ENCODE measurements at regions not wholly inside any gene's neighbourhood (a gene's known extent, or its start where the extent isn't known, plus 50 kb on each side); places are given as distances from the start of the nearest gene placed in this dataset.

DNA sequence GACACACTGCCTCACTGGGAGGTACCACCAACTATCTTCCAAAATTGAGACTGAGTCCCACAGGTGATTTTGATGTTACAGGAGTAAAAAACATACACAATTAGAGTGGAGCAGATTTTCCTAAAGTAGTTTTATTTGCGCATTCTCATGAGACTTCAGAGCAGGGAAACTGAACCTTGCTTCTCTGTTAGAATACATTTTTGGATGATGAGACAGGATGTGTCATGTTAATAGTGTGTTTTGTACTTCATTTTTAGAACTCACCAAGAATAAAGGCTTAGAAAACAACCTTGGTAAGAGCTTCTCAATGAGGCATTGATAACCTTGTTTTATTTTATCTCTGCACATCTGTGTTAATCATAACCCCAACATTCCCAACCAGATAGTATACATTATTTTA lies 310.2 kb upstream of the GALNT5 start:
- H3K9ac ChIP-seq (ENCODE audit: insufficient read length), result no peak overlapping the region
- DNase-seq (ENCODE audit: low read depth, low spot score), result no peak
- H3K36me3 ChIP-seq (ENCODE audit: insufficient read depth, low read length), result no peaks in the 10 kb centered on the region
- no peaks in the 10 kb centered on the region for H3K9me3 ChIP-seq (ENCODE audit: low read depth, low read length)
- H3K4me3 ChIP-seq, result no peak overlapping the region
- H3K27ac ChIP-seq, result no peak overlapping the region
- TF ChIP-seq FOXP2 (optimal IDR thresholded peaks at IDR 0.05; ENCODE audit: control extremely low read depth, extremely low read length, insufficient read depth) (no peak), POLR2AphosphoS5 (IDR thresholded peaks at IDR 0.05; ENCODE audit: borderline replicate concordance, low read depth, low read length) (no peak), EZH2 (IDR thresholded peaks at IDR 0.05) (no peak)

GRCh38 chr2:156955701-156956100 lies 301.8 kb upstream of the GALNT5 start:
- no peak for TF ChIP-seq FOXP2 (optimal IDR thresholded peaks at IDR 0.05; ENCODE audit: control extremely low read depth, extremely low read length, insufficient read depth)
- no peak for TF ChIP-seq EZH2 (IDR thresholded peaks at IDR 0.05)
- no peak overlapping the region for H3K27ac ChIP-seq
- H3K36me3 ChIP-seq (ENCODE audit: insufficient read depth, low read length), result no peaks in the 10 kb centered on the region

GRCh38 chr2:156956161-156956560 lies 301.3 kb upstream of the GALNT5 start:
- H3K4me3 ChIP-seq, result no peak overlapping the region
- H3K27ac ChIP-seq, result no peak overlapping the region
- no peak overlapping the region for H3K9ac ChIP-seq (ENCODE audit: insufficient read length)
- no peak for DNase-seq (ENCODE audit: low read depth, low spot score)
- TF ChIP-seq FOXP2 (optimal IDR thresholded peaks at IDR 0.05; ENCODE audit: control extremely low read depth, extremely low read length, insufficient read depth) (no peak), EZH2 (IDR thresholded peaks at IDR 0.05) (no peak), POLR2AphosphoS5 (IDR thresholded peaks at IDR 0.05; ENCODE audit: borderline replicate concordance, low read depth, low read length) (no peak)
- H3K36me3 ChIP-seq (ENCODE audit: insufficient read depth, low read length), result no peaks in the 10 kb centered on the region
- H3K9me3 ChIP-seq (ENCODE audit: low read depth, low read length), result no peaks in the 10 kb centered on the region

More at GRCh38 chr2:156955701-156956100, 301.8 kb upstream of the GALNT5 start:
- no peak for DNase-seq (ENCODE audit: low read depth, low spot score)
- no peak overlapping the region for H3K9ac ChIP-seq (ENCODE audit: insufficient read length)
- H3K4me3 ChIP-seq, result no peak overlapping the region
- H3K9me3 ChIP-seq (ENCODE audit: low read depth, low read length), result no peaks in the 10 kb centered on the region

DNA sequence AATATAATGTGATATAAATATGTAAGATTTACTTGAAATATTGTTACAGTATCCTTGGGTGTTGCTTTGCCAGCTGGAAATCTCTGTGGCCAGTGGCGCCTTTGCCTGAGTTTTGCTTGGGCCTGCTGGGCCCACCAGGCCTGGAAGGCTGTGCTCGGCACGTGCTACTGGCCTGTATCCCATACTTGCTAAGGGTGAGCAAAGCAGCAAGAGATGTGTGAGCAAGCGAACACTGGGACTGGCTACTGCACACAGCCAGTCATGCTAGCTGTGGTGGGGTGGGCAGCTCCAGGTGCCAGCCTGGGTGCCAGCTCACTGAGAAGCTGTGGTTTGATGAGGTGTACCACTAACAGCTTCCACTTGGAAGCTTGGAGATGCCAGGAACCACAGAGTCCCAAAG lies 299.1 kb upstream of the GALNT5 start:
- H3K9me3 ChIP-seq (ENCODE audit: low read depth, low read length), result no peaks in the 10 kb centered on the region
- H3K9ac ChIP-seq (ENCODE audit: insufficient read length), result no peak overlapping the region
- H3K36me3 ChIP-seq (ENCODE audit: insufficient read depth, low read length), result no peaks in the 10 kb centered on the region
- no peak overlapping the region for H3K27ac ChIP-seq
- no peak for DNase-seq (ENCODE audit: low read depth, low spot score)
- TF ChIP-seq FOXP2 (optimal IDR thresholded peaks at IDR 0.05; ENCODE audit: control extremely low read depth, extremely low read length, insufficient read depth), result no peak
- no peak for TF ChIP-seq EZH2 (IDR thresholded peaks at IDR 0.05)
- no peak for TF ChIP-seq POLR2AphosphoS5 (IDR thresholded peaks at IDR 0.05; ENCODE audit: borderline replicate concordance, low read depth, low read length)
- no peak overlapping the region for H3K4me3 ChIP-seq

- Histone ChIP-seq H3K36me3 (ENCODE audit: insufficient read depth, low read length) (no peaks in the 10 kb centered on the region), H3K9ac (ENCODE audit: insufficient read length) (no peak overlapping the region), H3K27ac (no peak overlapping the region), H3K4me3 (no peak overlapping the region), H3K9me3 (ENCODE audit: low read depth, low read length) (no peaks in the 10 kb centered on the region)
- no peak for TF ChIP-seq POLR2AphosphoS5 (IDR thresholded peaks at IDR 0.05; ENCODE audit: borderline replicate concordance, low read depth, low read length)
- no peak for TF ChIP-seq EZH2 (IDR thresholded peaks at IDR 0.05)
- TF ChIP-seq FOXP2 (optimal IDR thresholded peaks at IDR 0.05; ENCODE audit: control extremely low read depth, extremely low read length, insufficient read depth), result no peak
- DNase-seq (ENCODE audit: low read depth, low spot score), result no peak
Observed at GRCh38 chr2:156959481-156959880, 298.0 kb upstream of the GALNT5 start.

DNA sequence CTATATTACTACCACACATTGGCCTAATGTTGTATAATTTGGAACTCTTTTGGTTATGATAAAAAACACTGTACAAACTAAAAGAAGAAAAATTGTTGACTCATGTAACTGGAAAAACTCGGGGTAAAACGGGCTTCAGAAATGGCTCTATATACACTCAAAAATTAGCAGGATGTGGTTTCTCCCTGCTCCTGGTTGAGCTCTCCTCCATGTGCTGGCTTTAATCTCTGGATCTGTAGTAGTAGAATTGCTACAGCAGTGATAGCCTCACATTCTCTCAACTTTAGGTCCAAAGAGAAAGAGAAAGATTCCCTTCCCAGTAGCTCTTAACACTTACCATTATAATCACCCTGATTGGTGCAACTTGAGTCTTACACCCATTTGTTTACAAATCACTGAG lies 274.9 kb upstream of the GALNT5 start:
- no peaks in the 10 kb centered on the region for H3K36me3 ChIP-seq (ENCODE audit: insufficient read depth, low read length)
- no peak overlapping the region for H3K9ac ChIP-seq (ENCODE audit: insufficient read length)
- no peaks in the 10 kb centered on the region for H3K9me3 ChIP-seq (ENCODE audit: low read depth, low read length)
- no peak overlapping the region for H3K4me3 ChIP-seq
- DNase-seq (ENCODE audit: low read depth, low spot score), result no peak
- no peak for TF ChIP-seq FOXP2 (optimal IDR thresholded peaks at IDR 0.05; ENCODE audit: control extremely low read depth, extremely low read length, insufficient read depth)
- TF ChIP-seq EZH2 (IDR thresholded peaks at IDR 0.05), result no peak
- TF ChIP-seq POLR2AphosphoS5 (IDR thresholded peaks at IDR 0.05; ENCODE audit: borderline replicate concordance, low read depth, low read length), result no peak
- H3K27ac ChIP-seq, result no peak overlapping the region

GRCh38 chr2:156986339-156986988 lies 271.0 kb upstream of the GALNT5 start:
- Histone ChIP-seq H3K9me3 (ENCODE audit: low read depth, low read length) (no peaks in the 10 kb centered on the region), H3K4me3 (no peak overlapping the region), H3K36me3 (ENCODE audit: insufficient read depth, low read length) (no peaks in the 10 kb centered on the region), H3K27ac (no peak overlapping the region), H3K9ac (ENCODE audit: insufficient read length) (no peak overlapping the region)
- DNase-seq (ENCODE audit: low read depth, low spot score), result no peak
- TF ChIP-seq POLR2AphosphoS5 (IDR thresholded peaks at IDR 0.05; ENCODE audit: borderline replicate concordance, low read depth, low read length) (no peak), EZH2 (IDR thresholded peaks at IDR 0.05) (no peak), FOXP2 (optimal IDR thresholded peaks at IDR 0.05; ENCODE audit: control extremely low read depth, extremely low read length, insufficient read depth) (no peak)

GRCh38 chr2:156999661-157000060 lies 257.8 kb upstream of the GALNT5 start:
- TF ChIP-seq POLR2AphosphoS5 (IDR thresholded peaks at IDR 0.05; ENCODE audit: borderline replicate concordance, low read depth, low read length) (no peak), EZH2 (IDR thresholded peaks at IDR 0.05) (no peak), FOXP2 (optimal IDR thresholded peaks at IDR 0.05; ENCODE audit: control extremely low read depth, extremely low read length, insufficient read depth) (no peak)
- H3K27ac ChIP-seq, result no peak overlapping the region
- H3K9ac ChIP-seq (ENCODE audit: insufficient read length), result no peak overlapping the region
- H3K36me3 ChIP-seq (ENCODE audit: insufficient read depth, low read length), result no peaks in the 10 kb centered on the region
- no peak overlapping the region for H3K4me3 ChIP-seq
- H3K9me3 ChIP-seq (ENCODE audit: low read depth, low read length), result no peaks in the 10 kb centered on the region
- no peak for DNase-seq (ENCODE audit: low read depth, low spot score)

- no peak overlapping the region for H3K4me3 ChIP-seq
- DNase-seq (ENCODE audit: low read depth, low spot score), result no peak
- H3K27ac ChIP-seq, result no peak overlapping the region
- H3K9ac ChIP-seq (ENCODE audit: insufficient read length), result no peak overlapping the region
- no peaks in the 10 kb centered on the region for H3K36me3 ChIP-seq (ENCODE audit: insufficient read depth, low read length)
- H3K9me3 ChIP-seq (ENCODE audit: low read depth, low read length), result no peaks in the 10 kb centered on the region
- TF ChIP-seq FOXP2 (optimal IDR thresholded peaks at IDR 0.05; ENCODE audit: control extremely low read depth, extremely low read length, insufficient read depth), result no peak
Observed at GRCh38 chr2:157004789-157005188, 252.7 kb upstream of the GALNT5 start.

Measured in SK-N-MC (cell line).